Ureter (tissue), 1 donor: ENCODE measurements at regions not wholly inside any gene's neighbourhood (a gene's known extent, or its start where the extent isn't known, plus 50 kb on each side); places are given as distances from the start of the nearest gene placed in this dataset.

Experiments used
- DNase-seq: peaks from one replicate; pipeline ENCODE4 v3.0.0-alpha.2; 2020; ENCODE audit warnings: low spot score
- donor health status: DM: yes; HTN: yes; CAD: no.

GRCh38 chr20:22404419-22405170 is 179.8 kb downstream of the FOXA2 start:
- no peak for DNase-seq

DNA sequence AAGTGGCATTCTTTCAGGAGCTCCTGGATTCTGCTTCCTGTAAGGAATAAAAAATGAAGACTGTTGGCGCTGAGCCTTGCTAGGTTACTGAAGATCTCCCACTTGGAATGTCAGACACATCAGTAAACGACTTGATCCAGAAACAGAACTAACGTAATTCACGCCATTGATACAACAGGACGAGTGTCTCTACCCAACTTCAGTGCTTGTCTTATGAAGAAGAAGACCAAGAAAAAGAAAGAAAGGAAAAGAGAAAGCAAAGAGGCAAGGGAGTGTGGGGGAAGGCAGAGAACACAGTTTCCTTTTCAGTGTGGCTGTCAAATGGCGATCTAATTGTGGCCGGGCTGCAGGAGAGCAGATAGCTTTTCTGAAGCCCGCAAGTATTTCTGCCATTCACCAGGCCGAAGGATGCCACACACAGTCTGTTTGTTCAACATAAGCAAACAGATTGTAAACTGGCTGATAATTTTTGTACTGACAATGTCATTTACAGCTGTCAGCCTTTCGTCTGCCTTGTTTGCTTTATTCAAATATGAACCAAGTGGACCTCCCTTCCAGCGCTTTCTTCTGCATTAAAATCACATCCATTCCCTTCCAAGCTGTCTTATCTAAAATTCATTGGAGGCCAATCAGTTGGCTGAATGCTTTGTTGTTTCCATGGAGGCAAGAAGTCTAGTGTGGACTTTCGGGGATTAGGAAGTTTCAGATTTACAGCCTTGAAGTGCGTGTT is 180.6 kb downstream of the FOXA2 start:
- no peak for DNase-seq

DNA sequence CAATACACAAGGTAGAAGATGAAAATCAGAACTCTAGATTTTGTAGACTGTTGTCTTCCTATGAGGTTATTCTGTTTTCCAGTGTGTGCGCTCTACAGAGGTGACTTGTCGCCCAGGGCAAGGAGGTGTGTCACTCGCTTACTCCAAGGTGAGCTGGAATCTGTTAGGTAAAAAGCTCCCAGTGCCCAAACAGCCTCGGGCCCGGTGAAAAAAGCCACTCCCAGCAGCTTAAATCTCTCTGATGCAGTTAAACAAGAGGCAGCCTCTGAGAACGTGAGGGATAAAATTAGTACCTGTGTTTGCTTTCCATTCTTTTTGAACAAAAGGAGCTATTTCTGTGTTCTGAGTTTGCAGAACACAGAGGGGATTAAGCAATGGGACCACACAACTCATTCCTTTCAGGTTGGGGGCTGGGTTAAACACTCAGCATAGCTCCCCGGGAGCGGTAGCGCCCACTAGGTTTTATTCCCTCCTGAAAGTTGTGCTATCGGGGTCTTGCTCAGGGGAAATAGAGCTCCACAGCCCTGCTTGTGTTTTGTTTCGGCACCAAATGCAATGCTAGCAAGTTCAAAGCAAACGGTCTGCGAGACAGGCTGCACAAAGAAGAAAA is 181.2 kb downstream of the FOXA2 start:
- DNase-seq = no peak

DNA sequence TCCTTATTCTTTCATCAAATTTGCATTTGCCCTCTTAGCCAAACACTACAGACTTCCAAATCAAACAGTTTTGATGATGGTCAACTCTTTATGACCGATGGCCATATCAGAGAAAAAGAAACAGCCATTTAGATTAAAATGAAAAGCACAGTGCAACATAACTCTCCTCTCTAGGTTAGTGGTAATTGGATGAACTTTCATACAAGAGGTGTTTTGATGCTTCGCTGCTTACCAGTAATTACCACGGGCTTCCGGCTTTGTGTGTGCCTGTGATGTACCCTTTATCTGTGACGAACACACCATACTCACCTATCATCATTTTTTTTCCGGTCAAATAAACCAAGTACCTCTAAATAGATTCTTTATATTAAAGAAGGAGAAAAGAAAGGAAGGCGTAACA is 181.8 kb downstream of the FOXA2 start:
- no peak for DNase-seq

DNA sequence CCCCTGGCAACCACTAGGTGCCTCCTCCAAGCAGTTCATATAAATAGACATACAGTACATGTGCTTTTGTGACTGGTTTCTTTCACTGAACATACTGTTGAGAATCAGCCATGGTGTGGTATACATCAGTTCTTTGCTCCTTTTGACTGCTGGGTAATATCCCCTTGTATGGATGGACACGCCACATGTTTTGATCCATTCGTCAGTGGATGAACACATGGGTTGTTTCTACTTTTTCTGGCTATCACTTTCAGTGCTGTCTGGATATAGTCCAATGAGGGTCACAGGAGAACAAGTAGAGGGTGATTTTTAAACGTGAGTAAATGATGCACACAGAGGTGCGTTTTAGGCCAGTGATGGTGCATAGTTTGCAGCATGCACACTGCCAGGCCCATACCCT is 183.9 kb downstream of the FOXA2 start:
- DNase-seq = no peak

DNA sequence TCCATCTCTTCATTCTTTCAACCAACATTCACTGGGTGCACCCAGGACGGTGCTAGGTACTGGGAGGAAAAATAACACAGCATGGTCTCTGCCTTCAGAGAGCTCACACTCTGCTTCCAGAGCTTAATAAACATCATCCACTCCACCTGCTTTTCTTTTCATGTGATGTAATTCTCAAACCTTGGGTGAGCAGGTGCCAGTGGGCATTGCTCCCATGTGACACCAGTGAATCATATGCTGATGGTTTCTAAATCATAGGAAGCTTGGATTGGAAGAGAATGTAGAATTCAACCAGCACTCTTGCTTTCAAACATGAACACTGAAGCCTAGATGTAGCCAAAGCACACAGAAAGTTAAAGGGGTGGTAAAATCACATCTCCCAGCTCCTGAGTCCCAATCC is 189.8 kb downstream of the FOXA2 start:
- DNase-seq = no peak

DNA sequence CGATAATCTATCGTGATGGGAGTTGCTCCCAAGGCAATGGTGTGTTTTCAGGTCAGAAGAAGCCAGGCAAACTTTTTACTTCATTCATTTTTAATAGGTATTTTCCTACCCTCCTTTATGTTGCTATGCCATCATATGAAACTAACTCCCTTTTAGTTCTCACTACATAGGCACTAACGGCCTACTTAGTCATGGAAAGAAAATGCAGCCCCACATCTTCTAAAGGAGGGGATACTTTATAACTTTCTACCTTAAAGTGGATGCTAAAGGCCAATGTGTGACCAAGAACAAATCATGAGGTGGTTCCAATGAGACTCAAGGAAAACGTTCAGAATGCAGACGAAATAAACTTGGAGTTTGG is 193.8 kb downstream of the FOXA2 start:
- no peak for DNase-seq

- no peak for DNase-seq
Observed at GRCh38 chr20:22389836-22390542, 194.4 kb downstream of the FOXA2 start.

DNA sequence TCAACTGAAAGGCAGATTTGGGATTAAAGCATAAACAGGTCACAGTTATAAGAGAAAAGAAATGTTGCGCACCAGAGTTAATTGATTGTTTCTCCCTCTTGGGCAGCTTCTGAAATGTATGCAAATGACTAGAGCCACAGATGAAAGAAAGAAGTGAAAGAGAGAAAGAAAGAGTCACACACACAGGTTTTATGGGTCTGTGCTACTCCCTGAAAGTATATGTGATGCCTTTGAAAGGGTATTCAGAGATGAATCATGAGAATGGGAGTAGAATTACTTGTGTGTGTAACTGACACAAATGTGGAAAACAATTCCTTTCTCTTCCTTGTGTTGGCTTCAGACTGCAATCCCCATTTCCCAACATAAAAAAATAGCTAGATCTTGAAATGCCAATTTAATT is 196.9 kb downstream of the FOXA2 start:
- DNase-seq = no peak

- DNase-seq = no peak
Observed at GRCh38 chr20:22386306-22386623, 198.1 kb downstream of the FOXA2 start.

- no peak for DNase-seq
Observed at GRCh38 chr20:22385602-22386305, 198.6 kb downstream of the FOXA2 start.

GRCh38 chr20:22384978-22385377 is 199.4 kb downstream of the FOXA2 start:
- no peak for DNase-seq

DNA sequence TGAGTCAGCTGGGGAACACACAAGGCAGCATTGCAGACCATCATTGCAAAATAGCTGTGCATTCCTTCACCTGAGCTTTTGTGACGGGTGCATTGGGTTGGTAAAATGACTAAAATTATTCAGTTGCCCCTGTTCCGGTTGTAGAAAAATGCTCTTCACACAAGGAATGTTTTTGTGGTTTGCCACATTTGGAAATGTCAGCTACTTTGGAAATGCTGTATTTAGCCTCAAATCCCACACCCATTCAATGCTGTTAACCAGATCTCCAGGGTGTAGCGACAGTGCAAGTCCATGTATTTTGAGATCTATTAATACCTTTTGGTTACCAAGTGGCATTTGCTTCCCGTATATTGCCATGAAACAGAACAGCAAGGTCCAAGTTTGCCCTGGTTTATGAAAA is 201.2 kb downstream of the FOXA2 start:
- DNase-seq = no peak

- no peak for DNase-seq
Observed at GRCh38 chr20:22382742-22383141, 201.6 kb downstream of the FOXA2 start.

- no peak for DNase-seq
Observed at GRCh38 chr20:22381812-22382416, 202.5 kb downstream of the FOXA2 start.

DNA sequence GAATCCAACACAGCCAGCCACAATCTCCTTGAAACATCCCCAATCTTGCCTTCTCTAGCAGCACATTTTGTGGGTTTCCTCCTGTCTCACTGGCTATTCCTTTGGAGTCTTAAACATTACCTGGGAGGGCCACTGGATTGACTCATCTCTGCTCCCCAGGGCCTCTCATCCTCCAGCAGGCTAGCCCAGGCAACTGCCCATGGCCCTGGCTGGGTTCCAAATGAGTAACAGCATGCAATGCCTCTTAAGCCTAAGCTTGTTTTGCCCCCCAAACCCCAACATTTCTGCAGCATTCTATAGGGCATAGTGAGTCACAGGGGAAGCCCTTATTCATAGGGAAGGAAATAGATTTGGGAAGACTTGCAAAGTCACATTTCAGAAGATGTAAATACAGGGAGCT is 204.9 kb downstream of the FOXA2 start:
- DNase-seq = no peak

DNA sequence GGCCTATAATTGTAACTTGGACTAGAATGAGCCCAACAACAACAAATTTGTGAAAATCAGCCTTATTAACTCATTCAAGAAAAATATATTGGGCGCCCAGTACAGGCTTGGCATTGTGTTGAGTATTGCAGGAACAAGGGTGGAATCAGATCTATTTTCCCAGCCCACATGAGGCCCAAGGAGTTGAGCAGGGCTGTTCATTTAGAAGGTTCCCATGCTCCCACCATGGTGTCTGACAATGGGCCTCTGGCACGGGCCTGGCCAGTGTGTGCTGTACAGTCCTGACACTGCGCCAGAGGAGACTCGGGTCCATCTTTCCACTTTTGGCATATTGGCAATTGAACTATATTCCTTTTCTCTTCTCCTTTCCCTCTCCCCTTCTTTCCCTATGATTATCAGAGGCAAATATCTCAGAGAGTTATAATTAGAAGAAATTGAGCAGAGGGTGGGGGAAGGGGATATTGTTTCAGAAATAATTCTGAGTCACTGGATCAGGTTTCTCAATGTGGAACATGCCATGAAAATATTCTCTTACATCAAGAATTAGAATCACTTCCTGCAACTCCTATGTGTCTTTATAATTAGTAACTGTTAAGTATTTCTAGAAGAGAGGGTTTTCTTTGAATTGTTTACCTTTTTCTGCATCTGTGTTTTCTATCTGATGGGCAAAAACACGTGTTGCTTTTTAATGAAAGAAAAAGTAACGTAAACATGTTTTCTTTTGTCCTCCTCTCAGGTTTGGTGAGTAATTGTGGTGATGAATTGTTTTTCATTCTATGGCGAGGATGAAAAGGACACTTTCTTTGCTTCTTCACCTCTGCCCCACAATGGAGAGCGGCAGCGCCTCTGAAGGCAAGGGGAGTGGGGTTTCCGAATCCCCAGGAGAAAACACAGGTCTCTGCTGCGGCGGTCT is 209.4 kb downstream of the FOXA2 start:
- DNase-seq = no peak

DNA sequence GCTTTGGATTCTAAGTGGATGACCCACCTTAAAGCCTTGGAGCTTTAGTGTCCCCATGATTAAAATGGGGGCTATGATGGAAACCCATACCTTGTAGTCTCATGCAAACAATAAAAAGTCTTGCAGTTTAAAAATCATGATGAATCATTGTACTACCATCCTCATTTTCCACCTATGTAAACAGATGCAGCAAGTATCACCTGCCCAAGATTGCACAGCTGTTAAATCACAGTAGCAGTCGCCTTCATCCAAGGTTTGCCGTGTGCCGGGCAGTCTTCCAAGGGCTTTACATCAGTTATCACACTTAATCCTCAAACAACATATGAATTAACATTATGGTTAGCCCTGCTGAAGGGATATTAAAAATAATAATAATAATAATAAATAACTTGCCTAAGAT is 210.3 kb downstream of the FOXA2 start:
- DNase-seq = no peak

GRCh38 chr20:22373164-22373895 is 211.0 kb downstream of the FOXA2 start:
- no peak for DNase-seq

GRCh38 chr20:22371843-22372242 is 212.5 kb downstream of the FOXA2 start:
- DNase-seq = no peak
